ENCODE measurements at regions not wholly inside any gene's neighbourhood (a gene's known extent, or its start where the extent isn't known, plus 50 kb on each side); places are given as distances from the start of the nearest gene placed in this dataset.

DNA sequence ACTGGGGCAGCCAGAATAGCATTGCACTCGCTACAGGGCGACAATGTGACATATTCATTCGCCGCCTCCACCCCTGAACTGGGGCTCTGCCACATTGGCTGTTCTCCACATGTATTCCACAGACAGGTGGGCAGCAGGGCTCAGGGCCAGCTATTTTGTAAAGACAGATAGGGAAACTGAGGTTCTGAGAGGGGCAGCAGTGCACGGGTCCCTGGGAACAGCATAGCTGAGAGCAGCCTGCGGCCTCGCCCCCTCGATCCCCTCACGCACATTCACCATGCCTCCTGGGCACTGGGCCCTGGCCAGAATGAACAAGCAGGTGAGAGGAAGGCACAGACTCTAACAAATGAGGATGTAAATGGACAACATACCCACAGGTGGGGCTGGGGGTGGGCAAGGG lies 75.0 kb upstream of the SPATA12 start:
- no peak for DNase-seq (ENCODE audit: low read depth, low spot score)

DNA sequence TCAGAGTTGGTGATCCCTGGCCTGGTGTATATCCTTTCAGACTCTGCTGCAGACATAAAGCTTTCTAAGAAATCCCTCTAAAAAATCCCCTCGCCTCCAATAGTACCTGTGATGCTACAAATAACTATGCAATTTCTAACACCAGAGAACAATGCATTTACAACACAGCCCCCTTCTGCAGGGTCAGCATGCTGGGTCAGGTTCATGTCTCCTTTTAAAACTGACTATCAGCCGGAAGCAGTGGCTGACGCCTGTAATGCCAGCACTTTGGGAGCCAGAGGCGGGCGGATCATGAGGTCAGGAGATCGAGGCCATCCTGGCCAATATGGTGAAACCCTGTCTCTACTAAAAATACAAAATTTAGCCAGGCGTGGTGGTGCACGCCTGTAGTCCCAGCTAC lies 77.0 kb upstream of the SPATA12 start:
- DNase-seq (ENCODE audit: low read depth, low spot score) = no peak

DNA sequence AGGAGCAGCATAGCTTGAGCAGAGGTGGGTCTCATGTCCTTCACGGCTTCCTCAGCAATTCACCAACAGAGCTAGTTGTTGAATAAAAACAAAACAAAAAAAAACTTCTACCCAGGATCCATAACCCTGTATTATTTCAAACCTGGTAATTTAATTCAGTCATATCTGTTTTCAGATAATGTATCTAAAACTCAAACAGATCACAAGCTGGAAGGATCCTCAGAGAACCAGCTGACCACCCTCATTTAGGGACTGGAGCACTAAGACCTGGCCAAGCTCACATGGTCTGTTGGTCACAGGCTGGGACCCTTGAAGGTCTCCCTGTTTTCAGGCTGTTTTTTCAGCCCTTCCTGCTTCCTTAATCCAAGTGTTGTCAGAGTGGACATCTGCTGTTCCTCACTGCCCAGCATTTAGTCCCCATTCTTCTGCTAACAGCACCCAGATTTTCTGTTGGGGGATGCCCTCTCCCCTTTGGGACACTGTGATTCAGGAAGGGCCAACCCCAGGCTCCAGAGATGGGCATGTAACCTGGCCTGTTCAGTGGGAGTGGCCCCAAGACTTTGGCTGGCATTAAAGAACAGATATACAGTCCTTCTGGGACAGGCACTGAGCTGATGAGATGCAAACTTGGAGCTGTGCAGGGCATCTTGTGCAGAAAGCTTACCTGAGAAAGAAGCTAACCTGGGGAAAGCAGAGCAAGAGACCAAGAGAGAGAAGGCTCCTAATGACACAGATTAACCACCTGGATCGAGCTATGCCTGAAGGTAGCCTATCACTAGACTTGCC lies 78.8 kb upstream of the SPATA12 start:
- DNase-seq (ENCODE audit: low read depth, low spot score) = no peak

DNA sequence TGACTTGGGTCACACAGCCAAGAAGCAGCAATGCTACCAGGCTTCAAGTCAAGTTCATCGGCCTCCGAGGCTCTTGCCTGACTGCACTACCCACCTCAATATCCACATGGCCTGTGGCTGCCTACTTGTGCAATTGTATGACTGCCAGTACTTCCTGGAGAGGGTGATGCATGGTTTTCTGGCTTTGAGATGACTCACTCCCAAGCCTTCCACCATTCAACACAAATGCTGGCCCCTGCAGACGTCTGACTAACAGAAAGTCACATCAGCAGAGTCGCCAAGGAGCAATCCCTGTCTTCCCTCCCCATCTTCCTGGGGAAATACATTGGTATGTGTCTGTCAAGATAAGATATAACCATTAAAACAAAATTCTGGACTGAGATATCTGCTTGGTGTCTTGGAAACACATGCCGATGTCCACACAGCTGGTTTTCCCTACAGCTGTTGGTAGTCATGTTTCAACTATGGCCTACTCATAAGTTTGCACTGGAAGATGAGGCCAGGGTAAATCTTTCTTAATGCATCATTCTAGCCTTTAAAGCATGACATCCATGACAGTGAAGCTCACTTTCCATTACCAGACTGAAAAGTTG lies 79.6 kb upstream of the SPATA12 start:
- DNase-seq (ENCODE audit: low read depth, low spot score) = peak; percentile 97

DNA sequence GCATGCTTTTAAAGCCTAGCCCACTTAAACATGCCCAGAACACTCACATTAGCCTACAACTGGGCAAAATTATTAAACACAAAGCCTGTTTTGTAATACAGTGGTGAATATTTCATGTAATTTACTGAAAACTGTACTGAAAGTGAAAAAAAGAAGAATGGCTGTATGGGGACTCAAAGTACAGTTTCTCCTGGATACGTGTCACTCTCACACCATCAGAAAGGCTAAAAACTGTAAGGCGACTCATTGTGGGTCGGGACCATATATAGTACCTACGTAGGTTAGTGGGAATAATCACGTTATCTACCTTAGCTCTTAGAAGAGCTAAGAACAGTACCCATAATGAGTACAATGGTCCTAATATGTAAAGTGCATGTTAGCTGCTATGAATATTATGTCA lies 80.2 kb upstream of the SPATA12 start:
- DNase-seq (ENCODE audit: low read depth, low spot score) = no peak

- DNase-seq (ENCODE audit: low read depth, low spot score) = no peak
Measured at GRCh38 chr3:56979791-56980190, 80.7 kb upstream of the SPATA12 start.

- no peak for DNase-seq (ENCODE audit: low read depth, low spot score)
Measured at GRCh38 chr3:56977561-56977889, 82.9 kb upstream of the SPATA12 start.

GRCh38 chr3:56976651-56977560 lies 83.6 kb upstream of the SPATA12 start:
- no peak for DNase-seq (ENCODE audit: low read depth, low spot score)

GRCh38 chr3:56975567-56975966 lies 84.9 kb upstream of the SPATA12 start:
- DNase-seq (ENCODE audit: low read depth, low spot score) = no peak

DNA sequence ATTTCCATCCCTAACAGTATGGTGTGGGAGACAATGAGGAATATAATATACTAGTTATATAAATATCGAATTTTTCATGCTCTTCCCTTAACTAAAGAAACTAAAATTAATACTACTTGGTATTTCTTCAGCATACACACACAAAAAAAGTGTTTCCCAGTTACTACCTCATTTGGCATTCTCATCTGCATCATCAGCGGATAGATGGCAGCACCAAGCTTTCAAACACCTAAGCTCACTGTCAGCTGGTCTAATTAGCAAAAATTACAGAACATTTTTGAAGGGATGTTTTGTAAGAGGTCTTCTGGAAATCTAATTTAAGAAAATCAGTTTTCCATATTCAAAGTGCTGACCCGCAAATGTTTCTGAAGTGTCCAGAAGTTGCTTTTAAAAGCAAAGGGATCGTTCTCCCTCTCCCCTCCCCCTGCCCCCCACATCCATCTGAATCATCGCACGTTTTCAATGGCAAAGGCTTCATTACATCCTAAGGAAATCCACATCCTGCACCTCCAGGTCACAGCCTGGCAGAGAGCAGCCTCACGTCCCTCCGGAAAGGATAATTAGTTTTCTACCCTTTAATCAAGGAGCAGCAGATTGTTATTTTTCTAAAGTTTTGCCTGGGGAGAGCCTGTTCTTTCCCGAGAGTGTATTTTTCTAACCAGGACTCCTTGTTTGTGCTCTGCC lies 86.1 kb upstream of the SPATA12 start:
- DNase-seq (ENCODE audit: low read depth, low spot score) = peak; percentile 50

DNA sequence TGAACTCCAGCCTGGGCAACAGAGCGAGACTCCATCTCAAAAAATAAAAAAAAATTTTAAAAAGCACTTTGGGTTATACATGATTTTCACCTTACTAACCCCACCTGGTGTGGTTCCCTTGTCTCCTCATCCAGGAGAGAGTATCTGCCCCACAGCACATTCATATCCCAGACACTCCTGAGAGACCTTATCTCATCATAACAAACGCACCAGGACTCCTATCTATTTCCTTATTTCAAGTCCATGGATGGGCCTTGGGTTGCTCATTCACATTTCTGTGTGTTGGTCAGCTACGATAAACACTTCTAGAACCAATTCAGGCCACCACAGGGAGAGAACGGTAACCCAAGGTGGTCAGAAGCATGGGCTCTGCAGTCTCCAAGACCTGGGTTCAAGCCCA lies 88.6 kb upstream of the SPATA12 start:
- no peak for DNase-seq (ENCODE audit: low read depth, low spot score)

- DNase-seq (ENCODE audit: low read depth, low spot score) = no peak
Measured at GRCh38 chr3:56971261-56971660, 89.2 kb upstream of the SPATA12 start.

- no peak for DNase-seq (ENCODE audit: low read depth, low spot score)
Measured at GRCh38 chr3:56970461-56970879, 90.0 kb upstream of the SPATA12 start.

DNA sequence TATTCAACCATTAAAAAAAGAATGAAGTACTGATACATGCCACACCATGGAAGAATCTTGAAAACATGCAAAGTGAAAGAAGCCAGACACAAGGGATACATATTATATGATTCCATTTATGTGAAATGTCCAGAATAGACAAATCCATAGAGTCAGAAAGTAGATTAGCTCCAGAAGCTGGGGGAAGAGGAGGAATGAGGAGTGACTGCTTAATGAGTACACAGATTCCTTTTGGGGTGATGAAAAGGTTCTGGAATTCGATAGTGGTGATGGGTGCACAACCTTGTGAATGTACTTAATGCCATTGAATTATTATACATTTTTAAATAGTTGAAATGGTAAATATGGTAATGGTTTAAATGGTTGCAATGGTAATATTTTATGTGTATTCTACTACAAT lies 90.6 kb upstream of the SPATA12 start:
- no peak for DNase-seq (ENCODE audit: low read depth, low spot score)

DNA sequence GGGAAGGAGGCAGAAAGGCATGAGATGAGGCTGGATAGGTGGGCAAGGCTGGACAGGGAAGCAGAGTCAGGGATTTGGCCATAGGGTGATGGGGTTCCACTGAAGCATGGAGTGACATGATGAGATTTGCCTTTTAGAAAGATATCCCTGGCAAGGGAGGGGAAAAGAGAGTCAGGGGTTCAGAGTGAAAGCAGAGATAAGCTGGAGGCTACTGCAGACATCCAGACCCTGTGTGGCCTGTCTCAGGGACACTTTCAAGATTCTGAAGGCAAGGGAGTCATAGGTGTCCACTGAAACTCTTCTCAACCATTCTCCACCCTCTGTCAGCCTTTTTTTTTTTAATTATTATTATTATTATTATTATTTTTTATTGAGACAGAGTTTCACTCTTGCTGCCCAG lies 94.0 kb upstream of the SPATA12 start:
- DNase-seq (ENCODE audit: low read depth, low spot score) = no peak

DNA sequence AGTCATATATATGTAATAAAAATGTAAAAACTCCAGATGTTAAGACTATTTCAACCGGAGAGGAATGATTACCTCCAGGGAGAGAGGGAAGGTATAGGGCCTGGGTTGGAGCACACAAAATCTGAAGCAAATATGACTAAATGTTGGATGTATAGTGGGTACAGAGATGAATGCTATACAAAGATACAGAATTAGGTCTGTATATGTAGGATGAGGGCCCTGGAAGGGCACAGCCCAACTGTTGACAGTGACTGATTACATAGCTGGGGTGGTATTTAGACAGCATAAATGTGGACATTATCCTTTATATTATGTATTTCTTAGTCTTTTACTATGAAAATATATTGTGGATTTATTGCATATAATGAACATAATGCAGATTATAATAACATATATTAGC lies 94.4 kb upstream of the SPATA12 start:
- DNase-seq (ENCODE audit: low read depth, low spot score) = no peak

- DNase-seq (ENCODE audit: low read depth, low spot score) = no peak
Measured at GRCh38 chr3:56962922-56963321, 97.5 kb upstream of the SPATA12 start.

DNA sequence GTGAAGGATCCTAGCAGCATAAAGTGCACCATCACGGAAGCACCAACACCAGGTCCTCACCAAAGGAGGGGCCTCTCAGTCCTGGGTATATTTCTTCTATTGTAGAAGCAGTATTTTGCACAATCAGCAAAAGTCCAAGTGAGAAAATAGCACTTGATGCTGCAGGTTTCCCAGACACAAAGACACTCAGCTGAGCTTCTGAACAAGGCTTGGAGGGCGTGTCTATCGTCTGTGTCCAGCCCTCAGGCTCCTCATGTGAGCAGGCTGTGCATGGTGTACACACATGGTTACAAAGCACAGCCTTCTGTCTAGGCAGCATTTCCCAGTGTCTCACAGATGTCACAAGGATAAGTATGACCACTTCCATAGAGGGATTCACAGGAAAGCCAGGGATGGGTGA lies 98.3 kb upstream of the SPATA12 start:
- no peak for DNase-seq (ENCODE audit: low read depth, low spot score)

GRCh38 chr3:56960234-56960917 lies 100.1 kb upstream of the SPATA12 start:
- DNase-seq (ENCODE audit: low read depth, low spot score) = no peak

DNA sequence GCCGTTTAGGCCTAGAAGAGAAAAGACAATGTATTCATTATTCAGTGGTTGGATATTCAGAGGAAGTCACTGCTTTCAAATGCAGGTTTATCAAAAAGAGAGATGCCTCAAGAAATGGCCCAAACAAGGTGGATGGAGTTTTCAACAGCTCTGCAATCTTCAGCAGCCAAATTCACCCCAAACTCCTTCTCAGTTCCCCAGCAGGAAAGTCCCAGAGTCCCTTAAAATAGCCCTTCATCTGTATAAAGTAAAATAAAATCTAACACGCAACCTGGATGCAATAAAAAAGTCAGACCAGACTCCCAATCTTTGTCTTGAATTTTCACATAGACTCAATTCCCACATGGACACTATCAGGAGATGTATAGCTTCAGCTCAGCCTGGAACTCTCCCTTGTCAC lies 101.6 kb upstream of the SPATA12 start:
- DNase-seq (ENCODE audit: low read depth, low spot score) = no peak

- DNase-seq (ENCODE audit: low read depth, low spot score) = no peak
Measured at GRCh38 chr3:56957522-56957921, 102.9 kb upstream of the SPATA12 start.

Data from pulmonary artery endothelial cell (primary cell).